GM18520 (cell line): ENCODE measurements at regions not wholly inside any gene's neighbourhood (a gene's known extent, or its start where the extent isn't known, plus 50 kb on each side); places are given as distances from the start of the nearest gene placed in this dataset.

Source experiments
- ATAC-seq: cut with Tn5 transposase; IDR thresholded peaks from one replicate; pipeline ENCODE4 v1.9.1; 2021; ENCODE audit not compliant: unreplicated experiment

DNA sequence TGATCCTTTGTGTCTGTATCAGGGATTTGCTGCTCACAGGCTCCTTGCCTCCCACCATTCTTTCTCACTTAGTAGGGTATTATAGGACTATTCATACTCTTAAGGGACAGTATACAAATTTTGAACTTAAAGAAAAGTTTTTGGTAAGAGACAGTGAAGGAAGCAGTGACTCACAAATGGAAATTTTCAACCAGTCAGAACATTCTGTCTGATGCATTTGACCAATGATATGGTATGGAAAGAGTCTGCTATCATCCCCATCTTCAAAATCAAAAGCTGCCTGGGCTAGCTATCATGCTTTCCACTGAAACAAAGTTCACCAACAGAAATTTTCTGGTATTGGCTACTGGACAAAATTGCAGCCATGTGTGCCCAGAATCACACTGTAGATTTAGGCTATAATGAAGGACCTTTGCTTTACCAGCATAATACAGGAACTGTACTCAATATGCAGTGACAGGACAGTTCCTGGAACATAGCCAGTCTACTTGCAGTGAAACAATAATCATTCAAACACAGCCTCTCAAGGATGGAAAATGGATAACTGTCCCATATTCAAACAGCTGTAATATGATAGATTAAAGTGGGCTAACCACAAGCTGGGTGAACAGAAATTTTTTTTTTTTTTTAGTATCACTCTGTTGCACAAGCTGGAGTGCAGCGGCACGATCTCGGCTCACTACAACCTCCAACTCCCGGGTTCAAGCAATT lies 109.0 kb upstream of the ACSL4 start:
- no peak for ATAC-seq

DNA sequence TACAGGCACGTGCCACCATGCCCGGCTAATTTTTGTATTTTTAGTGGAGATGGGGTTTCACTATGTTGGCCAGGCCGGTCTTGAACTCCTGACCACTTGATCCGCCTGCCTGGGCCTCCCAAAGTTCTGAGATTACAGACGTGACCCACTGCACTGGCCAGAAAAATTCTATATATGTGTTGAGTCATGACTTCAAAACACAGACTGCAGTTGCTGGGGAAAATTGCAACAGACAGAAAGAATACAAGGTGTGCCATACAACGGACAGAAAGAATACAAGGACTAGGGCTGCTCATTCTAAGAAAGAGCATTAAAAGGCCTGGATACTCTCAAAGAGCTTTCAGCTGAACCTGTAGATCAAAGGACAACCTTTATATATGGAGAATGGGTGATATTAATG lies 109.6 kb upstream of the ACSL4 start:
- ATAC-seq, result no peak

DNA sequence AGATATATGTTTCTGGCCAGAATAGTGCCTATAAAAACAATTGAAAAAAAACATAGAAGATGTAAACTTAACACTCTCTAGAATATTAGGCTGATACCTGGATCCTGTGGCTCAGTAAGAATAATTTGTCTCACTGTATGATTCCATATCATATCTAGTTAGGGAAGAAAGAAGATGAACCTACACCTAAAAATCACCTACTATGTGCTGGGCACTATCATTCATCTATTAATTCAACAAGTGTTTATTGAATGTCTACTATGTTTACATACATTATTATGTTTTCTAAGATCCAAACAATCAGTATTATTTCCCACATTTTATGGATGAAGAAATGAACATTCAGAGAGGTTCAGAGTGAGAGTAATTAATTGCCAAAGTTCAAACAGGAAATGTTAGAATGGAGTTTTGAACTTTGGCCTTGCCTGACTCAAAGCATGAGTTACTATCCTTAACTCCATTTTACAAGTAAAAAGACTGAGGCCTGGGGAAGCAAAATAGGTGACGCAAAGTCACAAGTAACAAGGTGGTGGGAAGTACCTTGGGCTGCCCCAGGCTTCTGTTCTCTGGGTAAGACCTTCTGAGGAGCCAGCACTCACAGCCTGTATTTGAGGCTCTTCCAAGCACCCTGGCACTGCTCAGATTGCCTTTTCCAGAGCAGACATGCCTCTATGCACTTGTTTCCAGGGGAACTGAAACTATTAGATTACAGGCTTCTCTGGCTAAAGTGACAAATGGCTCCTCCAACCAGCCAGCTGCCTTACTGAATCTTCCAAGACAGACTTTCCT lies 111.1 kb upstream of the ACSL4 start:
- peak; percentile 54 for ATAC-seq

DNA sequence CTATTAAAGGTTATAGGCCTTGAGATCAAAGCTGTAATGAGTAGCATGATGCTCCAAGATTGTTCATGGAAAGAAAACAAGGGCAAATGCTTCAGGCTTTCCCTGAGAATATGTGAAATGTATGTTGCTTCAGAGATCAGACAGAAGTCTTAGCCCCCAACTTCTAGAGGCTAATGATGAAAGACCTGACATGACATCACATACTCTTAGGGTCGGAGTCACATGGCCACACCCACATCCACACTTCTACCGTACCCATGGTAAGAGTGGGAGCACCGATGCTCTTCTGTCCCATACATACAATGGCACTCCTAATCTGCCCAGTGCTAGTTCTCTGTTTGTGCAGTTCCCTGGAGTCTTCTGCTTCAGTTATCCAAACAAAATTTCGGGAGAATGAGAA lies 111.9 kb upstream of the ACSL4 start:
- no peak for ATAC-seq

DNA sequence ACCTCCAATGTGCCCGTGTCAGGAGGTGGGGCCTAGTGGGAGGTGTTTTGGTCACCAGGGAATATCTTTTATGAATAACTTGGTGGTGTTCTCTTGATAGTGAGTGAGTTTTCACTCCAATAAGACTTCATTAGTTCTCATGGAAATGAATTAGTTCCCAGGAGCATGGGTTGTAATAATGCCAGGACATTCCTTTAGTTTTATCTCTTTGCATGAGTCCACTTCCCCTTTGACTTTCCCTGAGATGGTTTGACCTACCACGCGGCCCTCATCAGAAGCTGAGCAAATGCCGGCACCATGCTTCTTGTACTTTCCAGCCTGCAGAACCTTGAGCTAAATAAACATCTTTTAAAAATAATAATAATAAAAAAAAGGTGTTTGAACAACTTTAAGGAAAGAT lies 112.9 kb upstream of the ACSL4 start:
- no peak for ATAC-seq

DNA sequence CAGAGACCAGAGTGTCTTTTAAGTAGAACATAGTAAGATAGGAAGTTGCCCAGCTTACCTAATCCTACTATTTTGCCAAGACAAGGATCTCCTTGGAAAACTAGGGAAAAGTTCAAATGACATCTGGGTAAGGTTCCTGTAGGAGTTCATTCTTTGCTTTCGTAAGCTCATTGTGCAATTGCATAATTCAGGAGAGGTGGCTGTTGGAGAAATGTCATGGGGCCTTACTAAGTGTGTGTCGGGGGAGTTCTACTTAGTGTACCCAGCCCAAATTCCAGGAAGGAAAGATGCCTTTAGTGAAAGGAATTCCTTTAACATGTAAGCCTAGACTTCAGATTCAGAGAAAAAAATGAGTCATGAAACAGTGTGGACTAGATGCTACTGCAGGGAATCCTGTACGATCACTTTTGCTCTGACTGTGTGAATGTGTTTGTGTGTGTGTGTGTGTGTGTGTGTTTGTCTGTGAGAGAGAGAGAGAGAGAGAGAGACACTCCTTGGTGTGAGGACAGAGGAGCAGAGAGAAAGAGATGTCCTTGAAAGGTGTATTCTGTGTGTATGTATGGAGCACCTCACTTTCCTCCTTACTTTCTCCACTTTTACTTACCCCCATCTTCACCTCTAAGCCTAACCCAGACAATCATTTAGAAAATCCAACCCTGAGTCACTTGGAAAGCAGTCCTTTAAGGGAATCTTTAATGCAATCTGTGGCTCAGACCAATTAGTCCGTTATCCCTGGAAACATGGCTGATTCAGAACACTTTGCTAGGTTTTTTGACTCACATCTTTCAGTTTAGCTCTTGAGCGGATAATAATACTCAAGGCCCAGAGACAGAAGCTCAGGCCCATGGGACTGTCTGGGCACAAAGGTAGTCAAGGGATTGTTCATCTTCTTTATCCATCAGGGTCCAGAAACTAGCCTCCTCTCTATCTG lies 114.5 kb upstream of the ACSL4 start:
- ATAC-seq, result no peak

DNA sequence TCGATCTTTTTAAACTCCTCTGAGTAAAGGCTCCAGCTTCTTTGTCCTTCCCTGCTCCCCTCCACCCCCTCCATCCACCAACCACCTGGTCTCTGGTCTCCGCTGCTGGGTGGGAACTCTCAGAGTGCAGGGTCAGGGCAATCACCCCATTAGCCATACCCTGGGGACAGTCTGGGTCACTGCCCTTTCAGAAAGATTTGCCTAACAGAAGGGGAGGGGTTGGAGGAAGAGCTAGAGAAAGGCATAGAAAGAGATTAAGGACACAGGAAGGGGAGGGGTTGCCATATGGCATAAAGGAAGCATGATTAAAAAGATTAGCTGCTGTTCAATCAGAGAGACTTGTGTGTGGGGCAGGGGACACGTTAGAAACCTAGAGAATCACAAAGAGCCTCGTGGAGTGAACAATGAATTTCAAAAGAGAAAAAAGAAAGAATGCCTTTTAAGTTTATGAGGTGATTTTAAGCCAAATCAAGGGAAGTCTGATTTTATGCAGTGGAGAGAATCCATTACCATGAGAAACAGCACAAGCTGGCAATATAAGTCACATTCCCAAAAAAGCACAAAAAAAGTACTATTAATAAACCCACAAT lies 115.5 kb upstream of the ACSL4 start:
- no peak for ATAC-seq

DNA sequence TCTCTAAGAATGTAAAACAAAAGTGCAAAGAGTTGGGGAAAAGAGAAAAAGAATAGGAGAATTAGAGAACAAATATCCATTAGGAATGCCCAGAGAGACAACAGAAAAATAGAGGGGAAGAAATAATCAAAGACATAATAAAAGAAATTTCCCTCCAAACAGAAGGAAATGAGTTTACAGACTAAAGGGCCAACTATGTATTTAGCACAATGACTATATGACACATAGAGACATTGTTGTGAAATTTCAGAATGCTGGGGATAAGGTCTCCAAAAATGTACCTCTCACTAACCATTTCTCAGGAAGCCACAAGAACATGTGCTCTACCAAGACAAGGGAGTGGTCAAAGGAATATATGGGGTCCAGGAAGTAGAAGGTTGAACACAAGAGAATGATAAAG lies 121.0 kb upstream of the ACSL4 start:
- ATAC-seq, result no peak

DNA sequence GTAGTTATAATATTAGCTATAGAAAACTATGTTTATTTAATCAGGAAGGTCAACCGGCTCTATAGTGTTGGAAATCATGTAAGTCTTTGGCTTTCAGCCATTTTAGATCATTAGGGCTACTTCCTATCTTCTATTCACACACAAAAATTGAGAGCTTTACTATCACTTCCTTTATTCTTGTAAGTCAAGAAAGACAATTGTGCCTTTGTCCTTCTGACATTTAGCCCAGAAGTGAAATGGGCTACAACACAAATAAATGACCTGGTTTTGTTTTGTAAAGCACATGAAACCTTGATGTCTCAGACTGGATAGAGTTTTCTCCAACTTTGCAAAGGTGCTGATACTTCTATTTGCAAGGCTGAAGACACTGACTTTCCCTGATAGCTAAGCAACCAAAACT lies 122.4 kb upstream of the ACSL4 start:
- ATAC-seq, result no peak

DNA sequence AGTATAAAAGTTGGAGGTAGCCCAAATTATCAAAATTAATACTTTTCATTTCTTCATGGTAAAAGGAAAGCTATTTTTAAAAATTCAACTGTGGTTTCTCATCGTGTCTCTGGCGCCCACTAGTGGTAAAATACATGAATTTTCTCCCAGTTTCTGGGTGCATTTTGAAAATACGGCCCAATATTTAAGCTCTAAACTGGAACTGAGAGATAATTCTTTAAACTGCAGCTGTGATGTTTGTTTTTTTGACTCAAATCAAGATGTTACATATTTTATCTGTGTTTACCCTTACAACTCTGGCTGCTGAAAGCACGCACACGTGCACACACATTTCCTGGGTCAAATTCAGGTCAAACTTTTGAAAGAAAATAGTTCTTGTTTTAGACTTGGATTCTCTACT lies 123.9 kb upstream of the ACSL4 start:
- ATAC-seq, result no peak

DNA sequence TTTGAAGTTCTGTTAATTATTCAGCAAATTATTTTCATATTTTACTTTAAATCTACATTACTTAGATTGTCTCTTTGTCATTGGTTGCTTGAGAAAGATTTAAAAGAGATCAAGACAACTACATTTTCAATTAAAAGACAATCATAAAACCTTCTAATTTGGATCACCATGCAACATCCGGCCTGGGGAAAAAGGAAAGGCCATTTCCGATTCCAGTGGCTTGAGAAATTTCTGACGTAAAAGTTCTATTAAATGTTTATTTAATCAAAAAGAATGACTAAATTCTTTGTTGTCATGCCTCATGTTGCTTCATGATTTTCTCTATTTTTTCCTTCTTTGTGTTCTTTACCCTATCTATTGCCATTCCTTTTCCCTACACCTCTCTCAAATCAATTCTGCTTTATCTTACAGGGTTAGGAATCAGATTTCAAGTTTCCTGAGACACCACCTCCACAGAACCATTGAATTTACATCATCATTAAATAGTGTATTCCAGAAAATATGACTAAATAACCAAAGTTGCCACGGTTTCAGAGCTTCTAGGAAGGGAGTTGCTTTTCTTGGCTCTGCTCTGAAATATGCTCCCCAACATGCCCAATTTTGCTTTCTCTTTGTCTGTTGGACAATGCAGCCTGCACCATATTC lies 124.6 kb upstream of the ACSL4 start:
- no peak for ATAC-seq

DNA sequence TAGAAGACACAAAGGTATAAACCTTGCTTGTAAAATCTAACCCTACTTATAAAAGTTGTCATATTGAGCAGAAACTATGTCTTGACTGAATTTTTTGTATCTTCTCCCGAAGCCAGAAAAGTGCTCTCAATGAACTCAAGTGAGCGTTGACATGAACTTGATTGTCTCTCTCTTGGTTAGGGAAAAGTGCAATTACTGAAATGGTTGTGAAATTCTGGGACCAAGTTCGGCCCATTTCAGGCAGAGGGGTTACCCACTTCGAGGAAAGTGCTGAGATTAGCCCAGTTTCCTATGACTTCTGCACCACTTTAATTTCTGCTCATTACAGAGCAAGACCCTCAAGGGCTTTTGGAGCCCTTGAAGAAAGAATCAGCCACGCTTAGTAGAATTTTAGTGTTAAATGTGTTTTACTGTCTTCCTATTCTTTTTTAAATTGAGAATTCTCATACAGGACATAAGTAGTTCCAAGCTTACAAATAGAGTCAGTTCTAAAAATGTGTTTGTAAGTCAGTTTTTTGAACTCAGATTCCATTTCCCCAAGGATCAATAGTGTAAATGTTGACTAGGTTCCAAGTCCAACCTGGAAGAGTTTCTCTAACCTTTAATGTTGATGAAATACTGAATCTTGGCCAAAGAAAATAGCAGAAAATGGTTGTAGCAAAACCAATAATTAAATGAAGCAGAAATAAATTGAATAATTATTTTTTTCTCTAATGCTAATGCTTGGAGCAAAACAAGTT lies 125.7 kb upstream of the ACSL4 start:
- ATAC-seq, result no peak

DNA sequence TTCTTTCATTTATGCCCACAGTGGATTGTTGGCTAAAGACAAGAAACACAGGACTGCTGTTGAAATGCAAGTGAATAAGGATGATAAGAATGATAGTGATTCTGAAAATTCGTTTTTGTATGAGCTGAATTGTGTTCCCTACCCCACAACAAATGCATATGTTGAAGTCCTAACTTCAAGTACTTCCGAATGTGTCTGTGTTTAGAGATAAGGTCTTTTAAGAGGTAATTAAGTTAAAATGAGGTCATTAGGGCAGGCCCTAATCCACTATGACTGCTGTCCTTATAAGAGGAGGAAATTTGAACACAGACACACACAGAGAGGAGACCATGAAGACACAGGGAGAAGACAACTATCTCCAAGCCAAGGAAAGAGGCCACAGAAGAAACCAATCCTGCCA lies 126.6 kb upstream of the ACSL4 start:
- no peak for ATAC-seq

DNA sequence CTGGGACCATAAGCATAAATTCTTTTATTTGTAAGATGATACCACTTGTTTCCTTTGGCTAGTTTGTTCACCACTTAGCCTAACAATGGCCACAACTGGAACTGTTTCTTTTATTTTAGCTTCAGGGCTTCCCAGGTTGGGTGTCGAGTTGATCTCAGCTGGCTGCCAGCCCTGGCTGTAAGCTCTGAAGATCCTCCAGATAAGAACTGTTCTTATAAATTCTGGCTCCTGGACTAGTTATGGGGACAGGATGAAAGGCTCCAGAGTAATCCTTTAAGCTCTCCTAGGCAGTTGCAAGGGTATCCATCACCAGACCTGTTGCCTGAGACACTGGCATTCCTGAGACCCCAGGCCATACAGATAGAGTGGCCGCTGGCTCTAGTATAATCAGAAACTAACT lies 129.4 kb upstream of the ACSL4 start:
- ATAC-seq, result no peak

DNA sequence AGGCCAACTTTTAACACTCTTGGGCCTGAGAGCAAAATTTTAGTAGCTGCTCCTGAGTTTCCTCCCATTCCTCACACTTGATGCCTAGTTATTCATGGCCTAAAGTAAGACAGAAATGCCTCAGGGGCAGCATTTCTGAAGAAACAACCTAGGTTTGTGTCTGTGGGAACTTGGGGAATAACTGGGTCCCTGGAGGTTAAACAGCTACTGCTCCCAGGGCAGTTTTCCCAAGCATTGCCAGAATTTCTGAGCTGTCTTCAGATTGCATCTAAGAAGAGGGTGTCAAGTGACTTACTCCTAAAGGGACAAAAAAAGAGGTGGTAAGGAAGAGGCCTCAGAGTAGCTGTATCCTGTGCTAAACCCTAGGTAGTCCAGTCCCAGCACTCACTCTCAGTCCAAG lies 130.8 kb upstream of the ACSL4 start:
- no peak for ATAC-seq

DNA sequence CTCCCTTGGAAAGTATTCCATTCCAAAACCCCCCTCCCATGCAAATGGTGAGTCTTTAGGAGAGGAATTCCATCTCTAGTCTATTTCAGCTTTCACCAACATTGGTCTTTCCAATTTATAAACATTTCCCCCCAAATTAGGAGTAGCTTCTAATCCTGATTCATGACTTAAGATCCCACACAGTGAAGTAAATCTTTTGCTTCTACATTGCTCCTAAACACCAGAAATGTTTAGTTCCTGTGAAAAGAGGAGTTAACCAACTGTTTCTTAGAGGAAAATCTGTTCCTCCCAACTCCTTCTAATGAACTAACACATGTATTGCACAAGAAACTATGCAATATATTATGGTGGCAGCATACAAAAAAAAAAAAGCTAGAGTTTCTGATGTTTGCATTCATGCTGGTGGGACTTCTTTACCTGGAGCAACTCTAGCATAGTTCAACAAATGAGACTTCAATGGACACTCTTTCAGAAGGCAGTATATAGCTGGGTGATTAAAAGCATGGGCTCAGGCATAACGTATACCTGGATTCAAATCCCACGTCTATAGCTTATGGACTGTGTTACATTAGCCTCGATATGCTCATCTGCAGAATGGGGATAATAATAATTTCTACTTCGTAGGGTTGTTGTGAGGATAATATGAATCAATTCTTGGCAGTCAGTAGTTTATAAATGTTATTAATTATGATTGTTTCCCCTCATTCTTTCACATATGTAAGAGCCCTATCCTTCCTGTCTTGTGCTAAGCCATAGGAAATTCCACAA lies 131.6 kb upstream of the TMEM164 start:
- no peak for ATAC-seq

DNA sequence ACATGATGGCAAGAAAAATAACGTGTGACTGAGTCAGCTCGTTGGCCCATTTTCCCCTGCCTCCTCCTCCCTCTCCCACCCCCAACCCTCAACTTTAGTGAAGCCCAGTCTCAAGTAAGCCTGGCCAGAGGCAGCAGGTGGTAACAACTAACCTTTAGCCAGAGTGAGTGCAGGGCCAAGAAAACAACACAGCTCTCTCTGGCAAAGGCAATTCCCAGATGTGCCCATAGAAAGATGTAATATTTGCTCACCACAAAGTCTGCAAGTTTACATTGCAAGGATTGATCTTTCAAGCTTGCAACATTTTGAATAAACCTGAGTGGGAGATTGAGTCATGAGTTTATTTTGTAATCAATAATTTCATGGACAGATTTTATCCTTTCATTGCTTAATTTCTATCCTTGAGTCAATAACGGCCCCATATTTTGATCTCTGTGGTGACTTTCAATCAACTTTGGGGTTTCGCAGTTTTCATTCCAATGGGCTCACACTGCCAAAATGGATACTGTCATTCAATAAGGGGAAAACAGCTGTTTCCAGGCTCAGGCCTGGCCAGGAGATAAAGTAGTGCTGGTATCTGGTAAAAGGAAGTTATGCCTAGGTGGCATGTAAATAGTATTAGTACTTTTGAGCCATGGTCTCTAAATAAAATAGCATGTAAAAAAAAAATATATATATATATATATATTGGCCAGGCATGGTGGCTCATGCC lies 130.7 kb upstream of the TMEM164 start:
- no peak for ATAC-seq

DNA sequence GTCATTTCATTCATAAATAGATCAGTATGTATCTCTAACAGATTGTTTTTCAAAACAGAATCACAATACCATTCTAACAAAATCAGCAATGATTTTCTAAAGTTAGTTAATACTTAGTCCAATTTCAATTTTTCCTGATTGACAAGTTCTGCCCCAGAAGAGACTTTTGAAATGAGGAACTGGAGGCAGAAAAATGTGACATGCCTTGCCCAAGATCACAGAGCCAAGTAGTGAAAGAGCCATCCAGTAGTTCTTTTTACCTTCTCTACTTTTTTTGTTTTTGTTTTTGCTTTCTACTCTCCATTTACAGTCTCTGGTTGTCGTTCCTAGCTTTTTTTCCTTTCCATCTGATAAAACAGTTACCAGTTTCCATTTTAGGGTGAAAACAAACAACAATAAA lies 129.3 kb upstream of the TMEM164 start:
- no peak for ATAC-seq

DNA sequence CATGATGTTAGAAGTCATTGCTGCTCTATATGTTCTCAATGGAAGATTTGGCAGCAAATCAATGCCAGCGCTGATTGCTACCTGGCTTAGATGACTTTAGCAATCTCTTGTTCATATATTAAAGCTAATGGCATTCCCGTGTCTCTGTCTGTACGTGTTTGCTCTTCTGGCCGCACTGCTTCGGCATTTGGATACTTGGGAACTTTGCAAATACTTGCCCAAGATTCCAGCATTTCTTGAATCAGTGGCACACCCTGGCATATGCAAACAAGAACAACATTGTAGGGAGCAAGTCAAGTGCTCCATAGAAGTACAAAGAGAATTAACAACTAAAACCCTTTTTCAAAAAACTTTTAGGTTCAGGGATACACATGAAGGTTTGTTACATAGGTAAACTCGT lies 128.9 kb upstream of the TMEM164 start:
- ATAC-seq, result no peak
